HG02943 (cell line): ENCODE measurements at regions not wholly inside any gene's neighbourhood (a gene's known extent, or its start where the extent isn't known, plus 50 kb on each side); places are given as distances from the start of the nearest gene placed in this dataset.
"Not testable (repeated sequence)": the region's sequence is repeated elsewhere in the genome, so short reads cannot be mapped to it uniquely, and the experiment has no call there.

Experiments
- ATAC-seq: cut with Tn5 transposase; IDR thresholded peaks from one replicate; pipeline ENCODE4 v1.9.1; 2021; ENCODE audit warnings: mild to moderate bottlenecking, low read depth, moderate library complexity; ENCODE audit not compliant: unreplicated experiment

- no peak for ATAC-seq
Measured at GRCh38 chr14:58972233-58973017, 216.0 kb upstream of the DAAM1 start.

DNA sequence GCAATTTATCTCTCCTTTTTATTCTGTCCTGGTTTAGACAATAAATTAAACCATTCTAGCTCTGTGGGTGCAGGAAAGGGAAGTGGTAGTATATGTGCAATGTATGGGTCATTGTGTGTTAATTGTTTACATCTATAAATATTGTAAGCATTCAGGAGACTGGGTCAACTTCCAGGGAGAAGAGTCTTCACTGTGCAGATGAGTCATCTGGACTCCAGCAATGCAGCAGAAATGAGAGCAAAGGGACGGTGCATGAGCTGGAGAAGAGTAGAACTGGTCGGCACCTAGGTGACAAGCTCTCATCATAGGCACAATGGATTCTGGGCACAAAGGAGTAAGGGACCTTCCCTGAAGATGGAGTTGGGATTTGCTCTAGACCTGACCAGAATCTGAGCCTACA is 211.1 kb upstream of the DAAM1 start:
- ATAC-seq, result no peak

DNA sequence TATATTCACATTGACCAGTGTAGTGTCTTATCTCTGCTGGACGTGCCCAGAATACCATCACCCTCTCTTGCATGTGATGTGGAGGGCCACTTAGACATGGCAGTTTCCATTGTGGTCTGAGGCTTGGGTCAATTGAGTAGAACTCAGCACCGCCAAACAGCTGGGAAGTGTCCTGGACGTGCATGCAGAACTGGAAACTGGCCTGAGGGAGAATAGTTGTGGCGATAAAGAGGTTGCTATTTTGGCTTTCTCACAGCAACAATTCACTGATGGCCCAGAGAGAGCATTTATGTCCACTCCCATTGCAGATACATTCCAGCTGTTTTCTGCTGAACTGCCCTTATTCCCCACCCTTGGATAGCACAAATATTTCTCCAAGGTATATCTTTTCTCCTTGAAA is 210.1 kb upstream of the DAAM1 start:
- ATAC-seq, result no peak

GRCh38 chr14:58979325-58979724 is 209.1 kb upstream of the DAAM1 start:
- no peak for ATAC-seq

DNA sequence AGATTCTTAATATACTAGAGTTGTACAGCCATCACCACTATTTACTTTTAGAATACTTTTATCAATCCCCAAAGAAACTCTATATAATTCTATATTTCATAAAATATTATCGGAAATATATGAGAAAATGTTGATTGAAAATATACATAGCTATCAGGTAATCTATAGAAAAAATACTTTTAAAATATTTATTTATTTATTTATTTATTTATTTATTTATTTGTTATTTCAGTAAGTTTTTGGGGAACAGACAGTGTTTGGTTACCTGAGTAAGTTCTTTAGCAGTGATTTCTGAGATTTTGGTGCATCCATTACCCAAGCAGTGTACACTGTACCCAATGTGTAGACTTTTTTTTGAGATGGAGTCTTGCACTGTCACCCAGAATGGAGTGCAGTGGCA is 206.6 kb upstream of the DAAM1 start:
- no peak for ATAC-seq

- ATAC-seq, result no peak
Measured at GRCh38 chr14:58985786-58986185, 202.7 kb upstream of the DAAM1 start.

- ATAC-seq, result no peak
Measured at GRCh38 chr14:58987591-58987990, 200.9 kb upstream of the DAAM1 start.

DNA sequence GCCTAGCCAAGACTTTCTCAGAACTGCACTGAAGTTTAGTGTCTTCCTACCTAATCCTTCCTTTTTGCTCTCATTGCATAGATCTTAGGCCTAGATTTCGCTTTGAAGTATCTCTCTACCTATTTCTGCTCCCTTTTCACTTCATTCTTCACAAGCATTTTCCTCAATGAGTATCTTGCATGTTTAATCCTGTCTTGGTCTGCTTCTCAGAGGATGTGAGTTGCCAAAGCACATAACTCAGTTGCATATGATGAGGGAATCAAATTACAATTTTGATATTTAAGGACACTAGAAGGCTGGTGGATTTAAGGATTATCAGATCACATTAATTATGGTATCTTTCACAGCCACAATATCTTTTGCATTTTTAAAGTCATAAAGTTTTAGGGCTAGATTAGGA is 195.5 kb upstream of the DAAM1 start:
- ATAC-seq, result no peak

DNA sequence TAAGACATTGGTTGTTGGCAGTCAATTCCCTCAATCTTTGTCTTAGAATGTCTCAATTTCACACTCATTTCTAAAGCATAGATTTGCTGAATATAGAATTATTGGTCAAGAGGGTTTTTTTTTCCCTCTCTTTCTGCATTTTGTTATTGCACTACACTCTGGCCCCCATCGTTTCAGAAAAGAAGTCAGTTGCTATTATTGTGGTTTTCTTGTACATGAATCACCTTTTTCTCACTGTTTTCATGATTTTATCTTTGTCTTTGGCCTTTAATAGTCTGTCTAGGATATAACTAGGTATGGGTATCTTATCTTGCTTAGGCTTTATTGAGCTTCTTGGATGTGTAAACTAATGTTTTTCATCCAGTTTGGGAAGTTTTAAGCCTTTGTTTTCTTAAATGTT is 194.3 kb upstream of the DAAM1 start:
- no peak for ATAC-seq

DNA sequence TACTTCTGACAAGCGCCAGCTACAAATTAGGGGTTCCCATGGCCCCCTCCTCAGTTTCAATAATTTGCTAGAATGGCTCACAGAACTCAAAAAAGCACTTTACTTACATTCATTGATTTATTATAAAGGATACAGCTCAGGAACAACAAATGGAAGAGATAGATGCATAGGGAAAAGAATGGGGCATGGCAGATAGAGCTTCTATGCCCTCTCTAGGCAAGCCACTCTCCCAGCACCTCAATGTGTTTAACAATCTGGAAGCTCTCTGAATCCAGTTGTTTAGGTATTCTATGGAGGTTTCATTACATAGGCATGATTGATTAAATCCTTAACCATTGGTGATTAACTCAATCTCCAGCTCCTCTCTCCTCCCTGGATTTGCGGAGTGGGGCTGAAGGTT is 184.5 kb upstream of the DAAM1 start:
- ATAC-seq, result no peak

DNA sequence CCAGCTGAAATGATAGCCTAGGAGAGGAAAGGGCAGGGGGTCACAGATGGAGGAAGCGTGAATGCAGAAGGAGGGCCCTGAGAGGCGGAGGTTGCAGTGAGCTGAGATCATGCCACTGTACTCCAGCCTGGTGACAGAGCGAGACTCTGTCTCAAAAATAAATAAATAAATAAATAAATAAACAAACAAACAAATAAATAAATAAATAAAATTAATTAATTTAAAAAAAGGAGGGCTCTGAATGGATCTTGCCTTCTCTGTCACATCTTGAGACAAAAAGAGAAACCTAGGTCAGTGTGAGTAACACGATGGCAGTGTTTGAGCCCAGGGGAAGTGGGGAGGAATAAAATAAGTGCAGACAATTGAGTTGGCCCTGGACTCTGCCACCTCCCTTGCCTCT is 182.3 kb upstream of the DAAM1 start:
- ATAC-seq, result not testable (repeated sequence)

GRCh38 chr14:59009967-59010366 is 178.5 kb upstream of the DAAM1 start:
- ATAC-seq, result no peak

GRCh38 chr14:59013672-59014298 is 174.7 kb upstream of the DAAM1 start:
- no peak for ATAC-seq

DNA sequence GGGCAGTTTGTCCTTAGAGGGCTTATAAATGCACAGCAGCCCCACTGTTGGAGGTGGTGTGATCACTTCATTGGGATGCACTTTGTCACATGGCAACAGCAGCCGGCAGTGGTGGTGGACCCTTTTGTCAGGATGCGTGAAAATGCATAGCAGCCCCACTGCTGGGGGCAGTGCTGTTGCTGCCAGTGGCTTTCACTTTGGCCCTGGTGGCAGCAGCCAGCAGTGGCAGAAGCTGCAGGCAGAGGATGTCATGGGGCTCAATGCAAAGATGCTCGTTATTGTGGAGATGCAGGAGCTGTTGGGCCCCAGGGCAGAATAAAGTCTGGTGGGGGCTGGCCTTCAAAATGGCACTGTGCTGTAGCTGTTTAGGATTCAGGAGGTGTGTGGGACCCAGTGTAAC is 173.0 kb upstream of the DAAM1 start:
- no peak for ATAC-seq

DNA sequence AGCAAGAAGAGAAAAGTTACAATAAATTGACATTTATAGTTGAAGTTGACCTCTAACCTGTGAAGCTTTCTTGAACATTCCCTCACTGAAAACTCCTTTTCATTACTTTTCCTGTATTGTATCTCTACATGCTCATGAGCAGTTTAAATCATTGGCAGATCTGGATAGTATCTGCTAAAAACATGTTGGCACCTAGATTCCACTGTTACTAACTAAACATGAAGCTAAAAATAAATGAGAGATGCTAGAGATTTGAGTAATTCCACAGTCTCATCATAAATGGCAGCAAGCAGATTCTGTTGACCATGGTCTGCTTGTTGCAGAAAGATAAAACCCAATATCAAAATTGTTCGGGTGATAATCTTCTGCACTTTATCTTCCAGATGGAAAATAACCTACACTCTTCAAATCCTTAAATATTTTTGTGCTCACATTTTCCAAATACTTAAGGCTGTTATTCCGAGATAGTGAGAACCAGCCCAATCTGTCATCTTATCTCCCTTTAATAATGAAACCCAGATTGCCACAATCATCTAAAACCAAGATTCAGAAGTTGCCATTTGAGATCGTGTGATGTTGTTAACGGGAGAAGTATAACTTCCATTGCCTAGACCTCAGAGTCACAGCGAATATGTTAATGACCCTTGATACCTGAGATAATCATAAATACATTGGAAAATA is 171.0 kb upstream of the DAAM1 start:
- no peak for ATAC-seq

GRCh38 chr14:59018460-59018859 is 170.0 kb upstream of the DAAM1 start:
- no peak for ATAC-seq

GRCh38 chr14:59018978-59019377 is 169.5 kb upstream of the DAAM1 start:
- no peak for ATAC-seq

DNA sequence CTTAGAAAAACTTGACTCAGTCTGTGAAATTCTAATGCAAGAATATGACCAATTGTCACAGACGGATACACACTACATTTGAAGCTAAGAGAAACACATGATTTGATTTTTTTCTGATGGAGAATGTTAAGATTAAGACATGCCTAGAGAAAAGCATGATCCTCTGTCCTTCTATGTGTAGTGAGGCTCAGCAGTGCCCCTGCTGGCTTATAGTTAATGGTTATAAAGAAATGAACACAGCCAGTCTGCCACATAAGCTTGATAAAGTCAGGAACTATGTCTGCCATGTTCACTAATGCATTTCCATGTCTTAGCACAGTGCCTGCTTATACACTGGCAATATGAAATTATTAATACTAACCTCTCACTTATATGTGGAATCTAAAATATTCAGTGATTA is 168.1 kb upstream of the DAAM1 start:
- ATAC-seq, result no peak

DNA sequence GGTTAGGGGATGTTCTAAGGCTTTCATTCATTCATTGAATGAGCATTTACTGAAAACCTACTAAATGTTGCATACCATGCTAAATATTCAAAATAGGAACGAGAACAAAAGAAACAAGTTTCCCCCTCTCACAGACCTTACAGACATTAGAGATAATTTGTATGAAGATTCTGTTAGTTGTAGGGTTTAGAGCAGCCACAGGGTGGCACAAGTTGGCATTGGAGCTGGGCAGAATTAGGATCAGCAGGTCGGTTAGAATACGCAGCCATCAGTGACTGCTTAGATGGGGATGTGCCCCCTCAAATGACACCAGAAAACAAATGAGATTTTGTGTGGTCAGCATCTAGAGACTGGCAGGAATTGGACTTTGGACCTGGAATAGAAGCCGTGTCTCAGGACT is 166.3 kb upstream of the DAAM1 start:
- no peak for ATAC-seq

DNA sequence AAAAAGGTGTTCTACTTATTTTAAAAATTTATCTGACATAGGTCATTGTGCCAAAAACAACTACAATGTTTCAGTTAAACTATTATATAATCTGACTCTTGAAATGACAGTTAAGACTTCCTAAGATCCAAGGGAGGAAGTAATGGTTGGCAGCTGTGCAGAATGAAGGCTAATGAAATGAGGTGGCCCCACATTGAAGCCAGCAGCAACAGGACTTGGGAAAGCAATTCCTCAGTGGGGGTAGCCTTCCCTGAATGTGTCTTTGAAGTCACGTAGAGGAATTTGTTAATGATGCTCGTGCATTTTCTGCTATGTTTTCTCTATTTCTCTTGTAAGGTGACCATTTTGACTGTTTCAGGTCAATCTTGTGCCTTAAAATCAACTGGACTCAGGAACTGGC is 162.4 kb upstream of the DAAM1 start:
- ATAC-seq, result no peak

DNA sequence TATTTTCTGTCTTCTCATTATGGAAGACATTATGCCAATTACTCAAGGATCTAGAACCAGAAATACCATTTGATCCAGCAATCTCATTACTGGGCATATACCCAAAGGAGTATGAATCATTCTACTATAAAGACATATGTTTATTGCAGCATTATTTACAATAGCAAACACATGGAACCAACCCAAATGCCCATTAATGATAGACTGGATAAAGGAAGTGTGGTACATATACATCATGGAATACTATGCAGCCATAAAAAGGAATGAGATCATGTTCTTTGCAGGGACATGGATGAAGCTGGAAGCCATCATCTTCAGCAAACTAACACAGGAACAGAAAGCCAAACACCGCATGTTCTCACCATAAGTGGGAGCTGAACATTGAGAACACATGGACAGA is 161.8 kb upstream of the DAAM1 start:
- ATAC-seq, result not testable (repeated sequence)
